Gastroesophageal sphincter (tissue), 2 donors: ENCODE measurements at regions not wholly inside any gene's neighbourhood (a gene's known extent, or its start where the extent isn't known, plus 50 kb on each side); places are given as distances from the start of the nearest gene placed in this dataset.

Experiments used
- POLR2A ChIP-seq, 2 donors: fragments of 450-650 bp; IDR thresholded peaks; one replicate each; pipeline ENCODE4 v1.6.1; 2017; ENCODE audit warnings: antibody characterized with exemption in 2 of 2, mild to moderate bottlenecking in 2 of 2, moderate library complexity in 1 of 2
- POLR2AphosphoS5 ChIP-seq: sonication (generic); formaldehyde crosslinking; IDR thresholded peaks from one replicate; pipeline ENCODE4 v1.6.1; 2017; ENCODE audit warnings: antibody characterized with exemption

GRCh38 chr4:138908134-138908533, 107.4 kb upstream of the NOCT start:
- TF ChIP-seq POLR2AphosphoS5 (no peak), POLR2A (IDR thresholded peaks at IDR 0.05) (no peak)
